ENCODE measurements at regions not wholly inside any gene's neighbourhood (a gene's known extent, or its start where the extent isn't known, plus 50 kb on each side); places are given as distances from the start of the nearest gene placed in this dataset.
"Not testable (repeated sequence)": the region's sequence is repeated elsewhere in the genome, so short reads cannot be mapped to it uniquely, and the experiment has no call there.

- ATAC-seq (no peak), DNase-seq (no peak)
- no peaks in the 10 kb centered on the region for H3K27me3 ChIP-seq
- H3K4me3 ChIP-seq, result no peak overlapping the region
- in situ Hi-C loops (cut with MboI; ENCODE audit: low sequenced_read_pairs in 4 of 4), result no loop called here
- H3K36me3 ChIP-seq, result no peaks in the 10 kb centered on the region
- H3K27ac ChIP-seq, result no peak overlapping the region
- H3K9me3 ChIP-seq, result no peaks in the 10 kb centered on the region
- intact Hi-C loops (cut with DNase I; ENCODE audit: low total_unique reads), result no loop called here
- no peaks in the 10 kb centered on the region for H3K4me1 ChIP-seq
- TF ChIP-seq CTCF (IDR thresholded peaks at IDR 0.05 in 4 of 5, conservative IDR thresholded peaks at IDR 0.05 in 1 of 5) (no peak), POLR2A (IDR thresholded peaks at IDR 0.05) (no peak)
These were observed 868.5 kb downstream of the FAT4 start for GRCh38 chr4:126183206-126183605.

- no peaks in the 10 kb centered on the region for H3K4me1 ChIP-seq
- H3K36me3 ChIP-seq, result no peaks in the 10 kb centered on the region
- H3K4me3 ChIP-seq, result no peak overlapping the region
- intact Hi-C loops (cut with DNase I; ENCODE audit: low total_unique reads) (no loop called here), in situ Hi-C loops (cut with MboI; ENCODE audit: low sequenced_read_pairs in 4 of 4) (no loop called here)
- TF ChIP-seq POLR2A (IDR thresholded peaks at IDR 0.05) (no peak), CTCF (IDR thresholded peaks at IDR 0.05 in 4 of 5, conservative IDR thresholded peaks at IDR 0.05 in 1 of 5) (no peak)
- no peak for DNase-seq
- no peak for ATAC-seq
- no peaks in the 10 kb centered on the region for H3K27me3 ChIP-seq
- no peak overlapping the region for H3K27ac ChIP-seq
- H3K9me3 ChIP-seq, result no peaks in the 10 kb centered on the region
These were observed 876.8 kb downstream of the FAT4 start for GRCh38 chr4:126191536-126191935.

GRCh38 chr4:126192506-126192905 is 877.8 kb downstream of the FAT4 start:
- no peaks in the 10 kb centered on the region for H3K27me3 ChIP-seq
- no peaks in the 10 kb centered on the region for H3K4me1 ChIP-seq
- in situ Hi-C loops (cut with MboI; ENCODE audit: low sequenced_read_pairs in 4 of 4) (no loop called here), intact Hi-C loops (cut with DNase I; ENCODE audit: low total_unique reads) (no loop called here)
- no peak overlapping the region for H3K27ac ChIP-seq
- H3K36me3 ChIP-seq, result no peaks in the 10 kb centered on the region
- no peaks in the 10 kb centered on the region for H3K9me3 ChIP-seq
- no peak for TF ChIP-seq CTCF (IDR thresholded peaks at IDR 0.05 in 4 of 5, conservative IDR thresholded peaks at IDR 0.05 in 1 of 5)
- TF ChIP-seq POLR2A (IDR thresholded peaks at IDR 0.05), result no peak
- no peak overlapping the region for H3K4me3 ChIP-seq
- DNase-seq (no peak), ATAC-seq (no peak)

- intact Hi-C loops (cut with DNase I; ENCODE audit: low total_unique reads); in situ Hi-C loops (cut with MboI; ENCODE audit: low sequenced_read_pairs in 4 of 4); H3K4me1 ChIP-seq; DNase-seq; H3K27ac ChIP-seq; ATAC-seq; H3K27me3 ChIP-seq; H3K36me3 ChIP-seq; H3K4me3 ChIP-seq; H3K9me3 ChIP-seq: not testable (repeated sequence)
These were observed 886.7 kb downstream of the FAT4 start for GRCh38 chr4:126201251-126202138.

GRCh38 chr4:126202226-126202625 is 887.5 kb downstream of the FAT4 start:
- DNase-seq (no peak), ATAC-seq (no peak)
- in situ Hi-C loops (cut with MboI; ENCODE audit: low sequenced_read_pairs in 4 of 4) (no loop called here), intact Hi-C loops (cut with DNase I; ENCODE audit: low total_unique reads) (no loop called here)
- Histone ChIP-seq H3K36me3 (no peaks in the 10 kb centered on the region), H3K4me3 (no peak overlapping the region), H3K27ac (no peak overlapping the region), H3K9me3 (no peaks in the 10 kb centered on the region), H3K27me3 (no peaks in the 10 kb centered on the region), H3K4me1 (no peaks in the 10 kb centered on the region)
- TF ChIP-seq CTCF (IDR thresholded peaks at IDR 0.05 in 4 of 5, conservative IDR thresholded peaks at IDR 0.05 in 1 of 5), result no peak
- no peak for TF ChIP-seq POLR2A (IDR thresholded peaks at IDR 0.05)
